Fibroblast of skin of right biceps (primary cell): ENCODE measurements at regions not wholly inside any gene's neighbourhood (a gene's known extent, or its start where the extent isn't known, plus 50 kb on each side); places are given as distances from the start of the nearest gene placed in this dataset.
A peak's percentile ranks its signal among the peaks of the same experiment; 100 is the strongest.
"Not testable (repeated sequence)": the region's sequence is repeated elsewhere in the genome, so short reads cannot be mapped to it uniquely, and the experiment has no call there.

Experiments used
- DNase-seq: peaks from one replicate; pipeline ENCODE4 v3.0.0-alpha.2; 2013

DNA sequence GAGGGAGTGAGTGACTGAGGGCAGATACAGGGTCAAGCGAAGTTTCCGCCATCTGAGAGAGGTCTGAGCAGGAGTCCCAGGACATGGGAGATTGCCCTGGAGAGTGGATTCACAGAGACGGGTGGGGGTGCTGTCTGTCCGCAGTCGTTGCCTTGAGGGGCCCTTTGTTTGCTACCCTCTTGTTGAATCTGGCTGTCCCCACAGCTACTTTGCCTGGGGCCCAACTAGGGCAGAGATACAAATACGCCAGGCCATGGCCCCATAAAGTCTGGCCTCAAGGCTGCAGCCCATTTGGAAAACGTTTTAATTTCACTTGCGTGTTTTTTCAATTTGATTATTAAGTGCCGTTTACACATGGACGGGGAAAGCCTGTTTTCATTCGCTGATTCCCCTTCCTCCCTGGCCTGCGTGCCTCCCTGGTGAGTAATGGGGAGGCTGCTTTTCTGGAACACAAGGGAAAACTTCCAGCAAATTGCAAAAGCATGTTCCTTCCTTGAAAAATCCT lies 134.4 kb downstream of the SMIM20 start:
- DNase-seq, result peak; percentile 94

DNA sequence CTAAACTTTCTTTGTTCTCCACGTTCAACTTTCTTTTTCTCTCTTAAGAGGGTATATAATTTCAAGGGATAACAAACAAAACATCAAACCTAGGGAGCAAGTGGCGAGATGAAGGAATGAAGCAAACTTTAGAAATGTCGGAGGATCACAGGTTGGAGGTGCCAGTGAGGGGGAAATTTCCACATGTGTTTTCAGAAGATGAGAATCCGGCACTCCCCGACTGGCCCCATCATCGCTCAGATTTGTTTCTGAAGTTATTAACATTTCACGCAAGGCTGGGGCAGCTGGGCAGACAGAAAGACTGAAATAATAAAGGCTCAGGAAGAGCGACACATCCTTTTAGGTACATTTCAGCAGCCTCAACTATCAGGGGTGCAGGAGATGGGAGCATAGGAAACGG lies 134.9 kb downstream of the SMIM20 start:
- peak; percentile 60 for DNase-seq

DNA sequence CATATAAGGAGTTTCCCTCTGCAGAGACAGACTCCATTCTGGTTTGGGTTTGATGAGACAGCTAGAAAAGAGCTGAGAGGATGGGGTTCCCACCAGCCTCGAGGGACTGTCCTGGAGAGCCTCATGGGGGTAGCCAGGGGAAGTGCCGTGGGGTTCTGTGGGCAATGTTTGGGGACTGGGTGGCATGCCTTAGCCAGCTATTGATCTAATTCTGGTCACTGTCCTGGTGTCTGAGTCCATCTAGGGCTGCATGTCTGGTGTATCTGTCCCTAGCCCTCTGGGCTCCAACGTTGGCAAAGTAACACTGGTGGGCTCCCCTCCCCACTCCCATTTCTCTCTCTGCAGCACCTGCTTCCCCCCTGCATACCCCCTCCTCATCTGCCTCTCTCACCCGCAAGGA lies 135.4 kb downstream of the SMIM20 start:
- DNase-seq, result no peak

DNA sequence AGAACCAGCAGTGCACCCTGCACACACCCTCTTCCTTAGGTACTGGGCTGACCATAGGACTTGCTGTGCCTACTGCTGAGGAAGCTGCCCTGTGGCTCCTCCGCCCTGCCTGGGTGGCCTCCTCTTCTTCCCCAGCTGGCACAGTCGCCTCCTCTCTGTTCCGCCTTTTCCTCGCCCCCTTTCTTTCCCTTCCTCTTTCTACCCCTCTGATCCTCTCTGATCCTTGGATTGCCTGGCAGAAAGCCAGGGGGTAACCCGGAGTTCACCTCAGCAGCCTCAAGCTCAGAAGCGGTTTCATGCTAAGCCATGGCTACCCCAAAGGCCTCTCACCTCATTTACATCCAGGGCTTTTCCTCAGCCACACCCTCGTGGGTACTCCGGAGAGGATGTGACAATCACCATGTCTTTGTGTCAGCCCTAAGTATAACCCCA lies 136.2 kb downstream of the SMIM20 start:
- no peak for DNase-seq

DNA sequence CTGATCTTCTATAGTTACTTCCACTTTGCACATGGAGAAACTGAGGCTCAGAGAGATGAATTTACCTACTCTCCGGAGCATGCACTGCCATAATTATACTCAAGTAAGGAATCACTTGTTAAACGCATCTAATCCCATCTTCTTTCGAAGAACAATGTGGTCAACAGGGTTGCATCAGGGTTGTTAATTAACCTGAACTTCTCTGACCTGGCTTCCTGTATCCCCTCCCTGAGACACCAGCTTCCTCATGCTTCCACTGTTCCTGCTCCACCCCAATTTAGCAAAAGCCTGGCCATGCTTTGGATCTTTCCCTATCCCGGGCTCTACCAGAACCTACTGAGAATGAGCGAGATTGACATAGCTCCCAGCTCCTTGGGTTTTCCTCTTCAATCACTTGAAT lies 136.7 kb downstream of the SMIM20 start:
- no peak for DNase-seq

DNA sequence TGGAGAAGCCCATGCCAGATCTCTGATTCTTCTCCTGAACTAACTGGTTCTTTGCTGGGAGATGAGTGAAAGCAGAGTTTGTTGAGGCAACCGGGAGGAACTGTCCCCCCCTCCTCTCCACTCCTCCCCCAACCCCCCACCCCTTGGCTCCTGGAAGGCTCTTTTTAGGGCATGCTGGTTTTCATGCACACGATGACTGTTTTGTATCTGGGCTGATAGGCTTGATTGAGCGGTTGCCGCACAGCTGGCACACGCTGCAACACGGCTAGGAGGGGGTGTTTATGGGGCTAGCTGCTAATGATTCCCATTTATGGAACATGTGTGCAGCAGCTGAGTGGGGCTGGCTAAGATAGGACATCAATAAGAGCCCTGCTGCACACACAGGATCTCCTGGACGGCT lies 137.2 kb downstream of the SMIM20 start:
- peak; percentile 39 for DNase-seq

DNA sequence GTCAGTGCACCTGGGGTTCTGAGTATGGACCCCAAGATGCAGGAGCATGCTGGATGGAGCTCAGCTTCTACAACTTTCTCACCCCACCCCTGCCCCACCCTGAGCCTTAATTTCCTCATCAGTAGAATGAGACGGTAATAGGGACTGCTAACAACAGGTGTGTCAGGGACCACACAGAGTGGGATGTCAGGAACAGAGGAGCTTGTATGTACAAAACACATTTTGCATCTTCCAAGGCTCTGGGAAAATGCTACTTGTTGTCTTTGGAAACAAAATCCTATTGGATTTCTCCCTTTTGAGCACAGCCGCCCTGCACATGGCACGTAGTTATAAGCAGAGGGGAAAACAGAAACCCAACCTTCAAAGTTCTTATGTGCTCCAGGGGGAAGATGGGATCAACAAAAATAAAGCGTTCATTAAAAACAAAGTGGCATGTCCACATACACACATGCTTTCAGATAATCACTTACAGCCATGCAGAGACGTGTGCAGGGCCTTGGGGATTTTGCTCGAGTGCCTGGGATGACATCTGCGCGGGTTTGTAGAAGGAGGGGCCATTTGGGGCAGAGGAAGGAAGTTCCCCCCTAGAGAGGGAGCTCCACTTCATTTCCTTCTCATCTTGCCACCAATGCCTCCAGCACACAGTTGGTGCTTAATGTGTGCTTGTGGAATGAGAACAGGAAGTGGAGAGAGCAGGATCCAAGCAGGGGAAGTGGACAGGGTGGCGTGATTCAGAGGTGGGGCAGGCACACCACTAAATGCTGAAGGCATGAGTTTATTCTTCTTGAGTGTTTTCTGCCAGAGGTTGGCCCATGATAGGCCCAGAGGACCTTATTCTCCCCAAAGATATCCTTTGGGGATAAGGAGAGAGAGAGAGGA lies 138.9 kb downstream of the SMIM20 start:
- DNase-seq, result peak; percentile 30

DNA sequence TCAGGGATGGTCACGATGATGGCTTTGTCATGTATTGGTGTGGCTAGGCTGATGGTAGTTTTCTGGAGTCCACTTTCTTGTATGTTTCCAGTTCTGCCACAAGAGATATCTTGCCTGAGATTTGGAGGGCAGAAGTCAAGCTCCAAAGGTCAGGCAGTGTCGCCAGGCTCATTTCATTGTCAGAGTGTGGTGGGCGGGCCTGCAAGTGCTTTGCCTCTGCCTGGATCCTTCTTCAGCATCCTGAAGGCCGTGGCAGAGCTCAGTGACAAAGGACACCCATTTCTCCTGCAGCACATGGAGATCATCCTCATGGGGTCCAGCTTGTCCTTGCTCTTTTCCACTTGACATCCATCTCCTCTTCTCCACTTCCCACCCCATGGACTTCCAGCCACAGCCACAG lies 139.7 kb downstream of the SMIM20 start:
- no peak for DNase-seq

DNA sequence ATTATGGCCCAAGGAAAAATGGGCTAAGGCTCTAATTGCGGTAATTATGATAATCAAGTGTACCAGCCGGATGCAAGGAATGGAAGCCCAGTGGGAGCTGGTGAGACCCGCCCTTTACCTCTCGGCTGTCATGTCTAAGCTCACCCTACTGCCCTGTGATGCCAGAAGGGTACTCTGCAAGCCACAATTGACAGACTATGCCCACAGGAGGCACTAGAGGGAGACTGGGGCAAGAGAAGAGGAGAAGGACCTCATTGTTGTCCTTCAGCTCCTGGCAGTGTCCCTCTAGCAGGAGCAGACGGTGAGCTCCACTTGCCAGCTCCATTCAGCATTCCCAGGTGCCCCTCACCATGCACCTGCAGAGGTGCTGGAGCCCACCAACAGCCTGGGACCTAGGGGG lies 141.8 kb downstream of the SMIM20 start:
- no peak for DNase-seq

DNA sequence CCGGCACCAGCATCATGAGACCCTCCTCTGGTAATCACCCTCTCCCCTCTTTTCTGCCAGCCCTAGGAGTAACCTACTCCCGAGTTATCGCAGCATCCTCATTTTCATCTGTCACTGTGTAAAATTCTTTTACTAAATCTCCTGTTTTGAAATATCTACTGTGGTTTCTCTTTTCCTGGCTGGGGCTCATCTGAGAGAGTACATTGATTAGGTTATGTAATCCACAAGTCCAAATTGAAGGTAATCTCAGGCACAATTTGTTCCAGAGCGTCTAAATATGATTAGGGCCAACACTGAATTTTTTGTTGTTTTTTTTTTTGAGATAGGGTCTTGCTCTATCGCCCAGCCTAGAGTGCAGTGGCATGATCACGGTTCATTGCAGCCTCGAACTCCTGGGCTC lies 142.4 kb downstream of the SMIM20 start:
- no peak for DNase-seq

DNA sequence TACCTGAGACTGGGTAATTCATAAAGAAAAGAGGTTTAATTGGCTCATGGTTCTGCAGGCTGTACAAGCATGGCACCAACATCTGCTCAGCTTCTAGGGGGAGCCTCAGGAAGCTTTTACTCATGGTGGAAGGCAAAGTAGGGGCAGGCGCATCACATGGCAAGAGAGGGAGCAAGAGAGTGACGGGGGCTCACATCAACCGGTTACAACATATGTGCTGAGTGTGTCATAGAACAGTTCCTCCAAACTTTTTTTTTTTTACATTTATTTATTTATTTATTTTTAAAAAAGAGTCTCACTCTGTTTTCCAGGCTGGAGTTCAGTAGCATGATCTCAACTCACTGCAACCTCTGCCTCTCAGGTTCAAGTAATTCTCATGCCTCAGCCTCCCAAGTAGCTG lies 143.8 kb downstream of the SMIM20 start:
- DNase-seq, result not testable (repeated sequence)

DNA sequence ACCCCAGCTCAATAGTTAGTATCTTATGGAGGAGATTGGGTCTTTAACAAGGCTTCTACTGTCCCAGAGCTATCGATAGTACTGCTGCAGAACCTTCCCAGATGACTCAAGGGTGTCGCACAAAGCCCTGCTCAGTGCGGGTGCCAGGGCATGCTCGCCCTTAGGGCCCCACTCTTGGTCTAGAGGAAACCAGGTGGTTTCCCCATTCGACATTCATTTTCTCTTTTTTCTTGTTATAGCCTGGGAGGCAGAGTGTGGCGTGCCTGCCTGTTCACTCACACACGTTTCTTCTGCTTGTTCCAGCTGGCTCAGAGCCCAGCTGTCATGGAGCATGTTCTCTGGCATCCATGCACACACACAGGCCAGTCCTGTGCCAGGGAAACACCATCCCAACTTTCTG lies 144.5 kb downstream of the SMIM20 start:
- DNase-seq, result peak; percentile 26

DNA sequence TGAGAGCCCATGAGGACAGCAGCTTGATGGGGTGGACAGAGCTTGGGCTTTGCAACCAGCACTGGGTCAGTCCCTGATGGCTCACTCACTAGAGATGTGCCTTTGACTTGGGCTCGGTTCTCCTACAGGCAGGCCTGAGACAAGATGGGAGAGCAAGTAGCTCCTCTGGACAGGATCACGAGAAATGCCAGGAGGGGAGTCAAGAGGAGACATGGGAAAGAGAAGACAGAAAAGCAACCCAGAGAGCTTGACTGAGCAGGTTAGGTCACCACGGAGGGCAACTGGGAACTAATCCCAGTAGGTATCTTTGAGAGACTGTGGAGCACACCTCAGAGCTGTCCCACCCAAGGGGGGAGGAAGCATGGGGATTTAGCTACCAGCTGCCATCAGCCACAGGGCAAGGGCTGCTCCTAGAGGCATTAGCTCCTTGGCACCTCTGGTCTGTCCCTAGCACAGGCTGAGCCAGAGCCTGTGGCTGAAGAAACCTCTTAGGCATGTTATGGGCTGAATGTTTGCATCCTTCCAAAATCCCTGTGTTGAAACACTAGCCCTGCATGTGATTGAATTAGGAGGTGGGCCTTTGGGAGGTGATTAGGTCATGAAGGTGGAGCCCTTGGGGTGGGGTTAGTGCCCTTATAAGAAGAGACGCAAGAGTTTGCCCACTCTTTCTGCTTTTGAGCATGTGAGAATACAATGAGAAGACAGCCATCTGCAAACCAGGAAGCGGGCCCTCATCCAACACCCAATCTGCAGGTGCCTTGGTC lies 145.6 kb downstream of the SMIM20 start:
- DNase-seq, result no peak

DNA sequence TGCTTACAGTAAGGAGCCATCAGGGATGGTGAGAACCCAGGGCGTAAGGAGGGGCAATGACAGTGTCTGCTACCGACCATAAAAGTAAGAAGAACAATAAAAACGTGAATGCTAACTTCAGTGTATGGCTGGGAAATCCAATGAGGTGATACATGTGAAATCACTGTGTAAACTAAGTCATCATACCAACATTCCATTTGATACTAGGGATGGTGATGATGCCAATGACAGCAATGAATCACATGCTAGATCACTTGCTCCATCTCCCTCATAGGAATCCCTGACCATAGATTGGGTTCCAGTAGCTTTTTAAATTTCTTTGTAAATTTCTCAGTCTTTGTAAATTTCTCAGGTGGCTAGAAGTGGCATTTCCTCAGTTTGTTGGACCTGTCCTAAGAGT lies 146.3 kb downstream of the SMIM20 start:
- DNase-seq, result peak; percentile 50

DNA sequence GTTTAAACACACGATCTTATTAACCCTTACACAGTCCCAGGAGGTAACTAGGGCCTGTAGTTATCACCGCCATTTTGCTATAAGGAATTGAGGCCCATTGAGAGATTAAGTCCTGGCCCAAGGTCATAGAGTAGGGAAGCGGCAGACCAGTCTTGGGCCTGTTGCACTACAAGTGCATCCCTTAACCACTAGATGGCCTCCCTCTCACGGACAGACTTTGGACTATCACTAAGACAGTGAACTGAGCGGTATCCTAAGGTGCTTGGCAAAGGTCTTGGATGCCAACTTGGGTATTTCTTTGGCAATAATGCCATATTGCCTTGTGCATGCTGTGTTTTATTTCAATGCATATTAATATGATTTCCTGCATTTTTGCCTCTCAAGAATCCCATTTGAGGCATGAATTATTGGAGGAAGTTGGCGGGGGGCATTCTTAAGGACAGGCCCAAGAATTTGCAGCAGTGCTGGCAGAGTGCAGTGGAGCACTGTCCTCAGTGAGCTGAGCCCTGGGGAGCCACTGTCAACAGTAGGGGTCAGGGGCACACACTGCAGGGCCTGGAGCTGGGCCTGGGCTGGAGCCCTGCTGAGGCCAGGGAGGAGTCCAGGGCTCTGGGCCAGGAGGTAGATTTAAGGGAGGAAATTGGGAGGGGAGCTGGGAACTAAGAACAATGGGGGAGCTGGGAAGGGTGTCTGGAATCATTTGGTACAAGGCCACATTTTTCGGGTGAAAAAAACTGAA lies 147.4 kb downstream of the SMIM20 start:
- DNase-seq, result peak; percentile 33

DNA sequence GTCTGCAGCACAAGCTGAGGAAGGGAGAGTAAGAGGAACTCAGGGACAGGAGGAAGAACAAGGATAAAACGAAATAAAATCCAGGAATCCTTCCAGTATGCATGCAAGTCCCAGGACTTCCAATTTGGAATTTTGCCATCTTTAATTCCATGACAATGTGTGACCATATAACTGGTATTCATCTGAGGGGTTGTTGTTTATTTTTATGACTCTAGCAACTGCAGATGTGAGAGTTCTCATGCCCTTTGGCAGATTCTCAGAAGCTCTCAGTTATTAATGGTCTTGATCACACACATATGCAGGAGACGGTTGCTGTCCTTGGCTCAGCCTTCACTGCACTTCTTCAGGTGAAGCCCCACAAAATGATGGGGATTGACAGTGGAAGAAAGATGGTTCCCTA lies 148.2 kb downstream of the SMIM20 start:
- DNase-seq, result peak; percentile 48

DNA sequence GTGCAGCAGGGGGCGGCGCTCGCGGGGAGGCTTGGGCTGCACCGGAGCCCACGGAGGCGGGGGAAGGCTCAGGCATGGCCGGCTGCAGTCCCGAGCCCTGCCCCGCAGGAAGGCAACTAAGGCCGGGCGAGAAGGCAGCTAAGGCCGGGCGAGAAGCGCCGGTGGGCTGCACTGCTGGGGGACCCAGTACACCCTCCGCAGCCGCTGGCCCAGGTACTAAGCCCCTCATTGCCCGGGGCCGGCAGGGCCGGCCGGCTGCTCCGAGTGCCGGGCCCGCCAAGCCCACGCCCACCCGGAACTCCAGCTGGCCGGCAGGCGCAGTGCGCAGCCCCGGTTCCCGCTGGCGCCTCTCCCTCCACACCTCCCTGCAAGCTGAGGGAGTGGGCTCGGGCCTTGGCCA lies 150.0 kb downstream of the SMIM20 start:
- DNase-seq, result not testable (repeated sequence)

DNA sequence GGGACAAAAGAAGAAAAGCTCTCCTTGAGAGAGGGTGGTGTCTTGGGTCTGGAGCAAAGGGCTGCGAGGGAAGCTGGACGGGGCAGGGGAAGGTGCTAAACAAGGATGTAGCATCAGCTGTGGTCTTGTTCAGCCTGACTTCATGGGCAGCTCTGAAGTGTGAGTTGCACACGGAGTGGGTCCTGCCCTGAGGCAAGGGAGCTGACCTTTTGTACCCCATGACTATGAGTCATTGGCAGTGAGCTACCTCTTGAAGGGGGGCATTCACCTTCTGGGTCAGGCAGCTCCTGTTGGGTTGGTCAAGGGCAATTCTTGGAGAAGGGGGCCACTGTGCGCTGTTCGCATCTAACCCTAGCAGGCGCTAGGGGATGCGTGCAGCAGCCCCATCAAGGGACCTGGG lies 151.8 kb downstream of the SMIM20 start:
- no peak for DNase-seq

DNA sequence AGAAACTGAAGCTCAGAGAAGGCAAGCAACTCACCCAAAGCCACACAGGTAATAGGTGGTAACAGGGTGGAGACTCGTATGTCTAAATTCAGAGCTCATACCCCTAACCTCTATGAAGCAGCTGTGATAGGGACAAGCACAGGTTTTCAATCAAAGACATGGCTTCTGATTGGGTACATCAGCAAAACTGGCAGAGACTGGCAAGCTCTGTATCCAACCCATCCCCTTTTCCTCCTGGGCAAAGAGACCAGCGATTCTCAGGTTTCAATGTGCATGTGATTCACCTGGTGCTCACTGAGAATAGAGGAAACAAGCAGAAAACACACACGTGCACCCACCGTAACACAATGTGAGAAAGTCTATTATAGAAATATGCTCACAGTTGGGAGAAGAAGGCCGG lies 153.0 kb downstream of the SMIM20 start:
- DNase-seq, result no peak

DNA sequence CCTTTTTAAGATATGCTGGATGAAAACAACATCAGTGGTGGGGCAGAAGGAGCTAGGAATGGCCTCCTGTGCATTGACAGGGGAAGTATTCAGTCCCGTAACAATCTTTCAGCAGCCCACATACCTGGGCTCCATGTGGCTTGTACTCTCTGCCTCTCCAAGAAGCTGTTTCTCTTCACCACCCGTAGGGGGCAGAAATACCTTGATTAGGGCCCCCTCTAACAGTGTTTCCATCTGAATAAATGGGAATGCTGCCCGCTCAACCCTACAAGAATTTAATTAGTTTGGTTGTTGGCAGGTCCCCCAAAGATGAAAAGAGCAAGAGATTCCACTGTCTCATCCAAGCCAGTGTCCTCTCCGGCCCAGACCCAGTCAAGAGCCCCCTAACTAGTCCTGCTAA lies 155.2 kb downstream of the SMIM20 start:
- peak; percentile 29 for DNase-seq

DNA sequence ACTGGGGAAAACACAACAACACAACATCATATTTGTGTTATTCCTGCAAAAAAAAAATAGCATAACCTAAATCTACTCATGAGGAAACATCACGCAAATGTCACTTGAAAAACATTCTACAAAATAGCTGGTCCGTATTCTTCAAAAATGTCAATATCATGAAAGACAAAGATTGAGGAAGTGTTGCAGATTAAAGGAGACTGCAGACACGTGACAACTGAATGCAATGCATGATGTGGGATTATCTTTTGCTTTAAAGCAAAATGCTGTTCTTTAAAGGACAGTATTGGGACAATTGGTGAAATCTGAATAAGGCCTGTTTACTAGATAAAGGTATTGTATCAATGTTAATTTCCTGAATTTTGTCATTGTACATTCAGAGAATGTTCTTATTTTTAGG lies 157.7 kb downstream of the SMIM20 start:
- DNase-seq, result no peak

DNA sequence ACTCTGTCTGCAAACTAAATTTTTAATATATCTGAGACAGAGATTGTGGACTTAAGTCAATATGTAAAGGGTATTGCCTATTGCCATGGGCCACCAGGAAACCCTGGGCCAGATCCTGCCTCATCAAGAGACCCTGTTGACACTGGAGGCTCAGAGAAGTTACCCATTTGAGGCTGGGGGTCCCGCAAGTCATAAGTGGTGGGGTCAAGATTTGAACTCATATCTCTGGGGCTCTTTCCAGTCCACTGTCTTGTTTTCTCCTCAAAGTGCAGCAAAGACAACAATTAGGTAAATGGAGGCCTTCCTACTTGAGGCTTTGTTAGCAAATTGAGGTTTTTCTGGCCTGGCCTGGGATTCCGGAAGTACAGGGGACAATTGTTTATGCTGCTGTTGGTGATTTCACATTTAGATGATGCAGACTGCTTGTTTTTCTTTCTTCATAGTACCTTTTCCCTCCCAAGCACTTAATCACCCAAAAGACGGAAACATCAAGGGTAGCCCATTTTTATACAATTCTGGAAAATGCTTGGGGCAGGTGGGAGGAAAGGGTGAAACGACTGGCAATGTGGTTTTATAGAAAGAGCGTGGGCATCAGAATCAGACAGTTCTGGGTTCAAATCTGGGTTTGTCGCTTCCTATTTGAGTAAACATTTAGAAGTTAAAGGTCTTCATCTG lies 160.0 kb downstream of the SMIM20 start:
- no peak for DNase-seq
